ENCODE measurements at regions not wholly inside any gene's neighbourhood (a gene's known extent, or its start where the extent isn't known, plus 50 kb on each side); places are given as distances from the start of the nearest gene placed in this dataset.

DNA sequence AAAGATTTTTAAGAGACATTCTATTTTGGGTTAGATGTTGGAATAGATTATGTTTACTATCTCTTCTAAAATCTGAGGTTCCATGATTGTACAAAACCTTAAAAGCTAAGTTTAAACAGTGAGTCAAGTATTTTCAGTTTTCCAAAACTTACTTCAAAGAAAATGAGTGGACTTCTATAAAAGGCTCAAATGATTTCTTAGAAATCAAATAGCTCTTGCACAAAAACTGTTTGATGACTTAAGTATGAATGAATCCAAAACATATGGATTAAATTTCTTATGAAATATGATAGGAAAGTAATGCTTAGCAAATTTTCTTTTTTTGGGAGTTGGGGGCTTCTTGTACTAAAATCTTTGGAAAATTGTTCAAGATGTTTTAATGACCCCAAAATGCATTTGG lies 837.3 kb upstream of the SLC35B3 start:
- no peak for DNase-seq
- no peak overlapping the region for H3K27ac ChIP-seq (ENCODE audit: low read depth in 1 of 2, low read length in 2 of 2)
- H3K4me3 ChIP-seq (ENCODE audit: low read length in 2 of 2): no peak overlapping the region
- intact Hi-C loops (cut with DNase I): no loop called here
- H3K4me1 ChIP-seq (ENCODE audit: control insufficient read depth in 1 of 2, insufficient read depth in 2 of 2, low read length in 2 of 2): no peaks in the 10 kb centered on the region
- no peaks in the 10 kb centered on the region for H3K9me3 ChIP-seq (ENCODE audit: control insufficient read depth, low read length)
- H3K36me3 ChIP-seq (ENCODE audit: control insufficient read depth in 1 of 2, insufficient read depth in 2 of 2, low read length in 1 of 2): no peaks in the 10 kb centered on the region
- ATAC-seq (ENCODE audit: low FRiP score): no peak
- no peaks in the 10 kb centered on the region for H3K27me3 ChIP-seq (ENCODE audit: control insufficient read depth in 1 of 2, insufficient read depth in 2 of 2, low read length in 1 of 2)

GRCh38 chr6:9266741-9267140 lies 831.4 kb upstream of the SLC35B3 start:
- Histone ChIP-seq H3K27ac (ENCODE audit: low read depth in 1 of 2, low read length in 2 of 2) (no peak overlapping the region), H3K9me3 (ENCODE audit: control insufficient read depth, low read length) (no peaks in the 10 kb centered on the region), H3K27me3 (ENCODE audit: control insufficient read depth in 1 of 2, insufficient read depth in 2 of 2, low read length in 1 of 2) (no peaks in the 10 kb centered on the region), H3K4me3 (ENCODE audit: low read length in 2 of 2) (no peak overlapping the region), H3K36me3 (ENCODE audit: control insufficient read depth in 1 of 2, insufficient read depth in 2 of 2, low read length in 1 of 2) (no peaks in the 10 kb centered on the region), H3K4me1 (ENCODE audit: control insufficient read depth in 1 of 2, insufficient read depth in 2 of 2, low read length in 2 of 2) (no peaks in the 10 kb centered on the region)
- no peak for ATAC-seq (ENCODE audit: low FRiP score)
- DNase-seq: no peak
- 86 to 89% methylated on average over 1 of the region's 1 CpG for WGBS, 2 donors
- intact Hi-C loops (cut with DNase I): no loop called here

- 43 to 44% methylated on average over 2 of the region's 2 CpGs for WGBS, 2 donors
- DNase-seq: no peak
- no peaks in the 10 kb centered on the region for H3K36me3 ChIP-seq (ENCODE audit: control insufficient read depth in 1 of 2, insufficient read depth in 2 of 2, low read length in 1 of 2)
- no peaks in the 10 kb centered on the region for H3K27me3 ChIP-seq (ENCODE audit: control insufficient read depth in 1 of 2, insufficient read depth in 2 of 2, low read length in 1 of 2)
- ATAC-seq (ENCODE audit: low FRiP score): no peak
- H3K27ac ChIP-seq (ENCODE audit: low read depth in 1 of 2, low read length in 2 of 2): no peak overlapping the region
- intact Hi-C loops (cut with DNase I): no loop called here
- no peak overlapping the region for H3K4me3 ChIP-seq (ENCODE audit: low read length in 2 of 2)
- H3K9me3 ChIP-seq (ENCODE audit: control insufficient read depth, low read length): peaks cover 2% of the 10 kb centered on the region
- H3K4me1 ChIP-seq (ENCODE audit: control insufficient read depth in 1 of 2, insufficient read depth in 2 of 2, low read length in 2 of 2): no peaks in the 10 kb centered on the region
Measured at GRCh38 chr6:9257215-9257614, 821.9 kb upstream of the SLC35B3 start.

DNA sequence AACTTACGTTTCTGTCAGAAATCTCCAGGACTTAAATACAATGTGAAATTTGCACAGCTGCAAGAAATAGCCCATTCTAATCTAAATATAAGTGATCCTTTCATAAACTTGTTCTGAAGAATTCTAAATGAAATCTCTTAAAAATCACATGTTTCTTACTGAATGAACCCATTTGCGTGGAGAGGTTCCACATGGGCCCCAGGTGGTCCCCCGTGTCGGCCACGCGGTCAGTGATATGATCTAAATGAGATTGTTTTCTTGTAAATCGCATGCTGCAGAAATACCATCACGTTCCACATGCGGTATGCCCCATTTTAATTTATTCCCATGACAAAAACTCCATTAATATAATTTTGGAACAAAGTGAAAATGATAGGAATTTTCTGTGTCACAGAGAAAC lies 818.9 kb upstream of the SLC35B3 start:
- ATAC-seq (ENCODE audit: low FRiP score) (no peak), DNase-seq (no peak)
- Histone ChIP-seq H3K9me3 (ENCODE audit: control insufficient read depth, low read length) (no peaks in the 10 kb centered on the region), H3K4me3 (ENCODE audit: low read length in 2 of 2) (no peak overlapping the region), H3K36me3 (ENCODE audit: control insufficient read depth in 1 of 2, insufficient read depth in 2 of 2, low read length in 1 of 2) (no peaks in the 10 kb centered on the region), H3K27ac (ENCODE audit: low read depth in 1 of 2, low read length in 2 of 2) (no peak overlapping the region), H3K4me1 (ENCODE audit: control insufficient read depth in 1 of 2, insufficient read depth in 2 of 2, low read length in 2 of 2) (no peaks in the 10 kb centered on the region), H3K27me3 (ENCODE audit: control insufficient read depth in 1 of 2, insufficient read depth in 2 of 2, low read length in 1 of 2) (no peaks in the 10 kb centered on the region)
- 65 to 72% methylated on average over 9 of the region's 9 CpGs for WGBS, 2 donors
- intact Hi-C loops (cut with DNase I): no loop called here

DNA sequence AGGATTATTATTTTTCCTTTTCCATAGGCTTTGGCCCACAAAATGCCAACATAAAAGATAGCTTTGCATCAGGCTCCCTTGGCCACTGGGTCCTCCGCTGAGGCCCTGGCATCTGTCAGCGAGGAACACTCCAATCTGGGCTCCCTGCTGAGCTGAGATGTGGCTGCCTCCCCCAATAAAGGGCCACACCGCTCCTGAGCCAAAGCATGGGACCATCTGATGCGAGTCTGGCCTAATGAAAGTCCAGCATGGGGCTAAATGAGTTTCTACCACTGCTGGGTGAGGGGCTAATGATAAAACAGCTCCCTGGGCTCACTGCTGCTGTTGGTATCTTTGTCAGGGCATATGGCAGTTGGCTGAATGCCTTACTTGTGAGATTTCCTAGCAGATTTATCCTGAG lies 817.5 kb upstream of the SLC35B3 start:
- no peaks in the 10 kb centered on the region for H3K9me3 ChIP-seq (ENCODE audit: control insufficient read depth, low read length)
- no peaks in the 10 kb centered on the region for H3K27me3 ChIP-seq (ENCODE audit: control insufficient read depth in 1 of 2, insufficient read depth in 2 of 2, low read length in 1 of 2)
- intact Hi-C loops (cut with DNase I): no loop called here
- H3K36me3 ChIP-seq (ENCODE audit: control insufficient read depth in 1 of 2, insufficient read depth in 2 of 2, low read length in 1 of 2): no peaks in the 10 kb centered on the region
- WGBS, 2 donors: 52 to 58% methylated on average over 4 of the region's 4 CpGs
- H3K27ac ChIP-seq (ENCODE audit: low read depth in 1 of 2, low read length in 2 of 2): no peak overlapping the region
- H3K4me1 ChIP-seq (ENCODE audit: control insufficient read depth in 1 of 2, insufficient read depth in 2 of 2, low read length in 2 of 2): no peaks in the 10 kb centered on the region
- no peak for DNase-seq
- no peak for ATAC-seq (ENCODE audit: low FRiP score)
- H3K4me3 ChIP-seq (ENCODE audit: low read length in 2 of 2): no peak overlapping the region

GRCh38 chr6:9250852-9251251 lies 815.5 kb upstream of the SLC35B3 start:
- no peaks in the 10 kb centered on the region for H3K4me1 ChIP-seq (ENCODE audit: control insufficient read depth in 1 of 2, insufficient read depth in 2 of 2, low read length in 2 of 2)
- no peaks in the 10 kb centered on the region for H3K27me3 ChIP-seq (ENCODE audit: control insufficient read depth in 1 of 2, insufficient read depth in 2 of 2, low read length in 1 of 2)
- 9 to 11% methylated on average over 9 of the region's 9 CpGs for whole genome bisulfite sequencing, 2 donors
- no peak overlapping the region for H3K27ac ChIP-seq (ENCODE audit: low read depth in 1 of 2, low read length in 2 of 2)
- DNase-seq (no peak), ATAC-seq (ENCODE audit: low FRiP score) (no peak)
- H3K4me3 ChIP-seq (ENCODE audit: low read length in 2 of 2): no peak overlapping the region
- H3K9me3 ChIP-seq (ENCODE audit: control insufficient read depth, low read length): no peaks in the 10 kb centered on the region
- H3K36me3 ChIP-seq (ENCODE audit: control insufficient read depth in 1 of 2, insufficient read depth in 2 of 2, low read length in 1 of 2): no peaks in the 10 kb centered on the region
- intact Hi-C loops (cut with DNase I): no loop called here

GRCh38 chr6:9248133-9248532 lies 812.8 kb upstream of the SLC35B3 start:
- H3K27me3 ChIP-seq (ENCODE audit: control insufficient read depth in 1 of 2, insufficient read depth in 2 of 2, low read length in 1 of 2): no peaks in the 10 kb centered on the region
- no peak for DNase-seq
- 89 to 90% methylated on average over 4 of the region's 4 CpGs for WGBS, 2 donors
- no peak overlapping the region for H3K27ac ChIP-seq (ENCODE audit: low read depth in 1 of 2, low read length in 2 of 2)
- H3K9me3 ChIP-seq (ENCODE audit: control insufficient read depth, low read length): no peaks in the 10 kb centered on the region
- no peaks in the 10 kb centered on the region for H3K4me1 ChIP-seq (ENCODE audit: control insufficient read depth in 1 of 2, insufficient read depth in 2 of 2, low read length in 2 of 2)
- intact Hi-C loops (cut with DNase I): no loop called here
- ATAC-seq (ENCODE audit: low FRiP score): no peak
- H3K36me3 ChIP-seq (ENCODE audit: control insufficient read depth in 1 of 2, insufficient read depth in 2 of 2, low read length in 1 of 2): no peaks in the 10 kb centered on the region
- H3K4me3 ChIP-seq (ENCODE audit: low read length in 2 of 2): no peak overlapping the region

GRCh38 chr6:9240861-9241260 lies 805.5 kb upstream of the SLC35B3 start:
- Histone ChIP-seq H3K4me1 (ENCODE audit: control insufficient read depth in 1 of 2, insufficient read depth in 2 of 2, low read length in 2 of 2) (no peaks in the 10 kb centered on the region), H3K27me3 (ENCODE audit: control insufficient read depth in 1 of 2, insufficient read depth in 2 of 2, low read length in 1 of 2) (no peaks in the 10 kb centered on the region), H3K36me3 (ENCODE audit: control insufficient read depth in 1 of 2, insufficient read depth in 2 of 2, low read length in 1 of 2) (no peaks in the 10 kb centered on the region), H3K4me3 (ENCODE audit: low read length in 2 of 2) (no peak overlapping the region), H3K9me3 (ENCODE audit: control insufficient read depth, low read length) (peaks cover 1% of the 10 kb centered on the region), H3K27ac (ENCODE audit: low read depth in 1 of 2, low read length in 2 of 2) (no peak overlapping the region)
- intact Hi-C loops (cut with DNase I): no loop called here
- DNase-seq (no peak), ATAC-seq (ENCODE audit: low FRiP score) (no peak)
- WGBS, 2 donors: 90 to 95% methylated on average over 2 of the region's 2 CpGs

- Histone ChIP-seq H3K27ac (ENCODE audit: low read depth in 1 of 2, low read length in 2 of 2) (no peak overlapping the region), H3K27me3 (ENCODE audit: control insufficient read depth in 1 of 2, insufficient read depth in 2 of 2, low read length in 1 of 2) (peaks cover 0 to 1% of the 10 kb centered on the region in 2 donors), H3K4me3 (ENCODE audit: low read length in 2 of 2) (no peak overlapping the region), H3K4me1 (ENCODE audit: control insufficient read depth in 1 of 2, insufficient read depth in 2 of 2, low read length in 2 of 2) (no peaks in the 10 kb centered on the region), H3K36me3 (ENCODE audit: control insufficient read depth in 1 of 2, insufficient read depth in 2 of 2, low read length in 1 of 2) (no peaks in the 10 kb centered on the region), H3K9me3 (ENCODE audit: control insufficient read depth, low read length) (peaks cover 1% of the 10 kb centered on the region)
- intact Hi-C loops (cut with DNase I): no loop called here
- 43 to 57% methylated on average over 6 of the region's 6 CpGs for WGBS, 2 donors
- ATAC-seq (ENCODE audit: low FRiP score): no peak
- DNase-seq: no peak
Measured at GRCh38 chr6:9236443-9236842, 801.1 kb upstream of the SLC35B3 start.
